H1 (cell line): ENCODE measurements at regions not wholly inside any gene's neighbourhood (a gene's known extent, or its start where the extent isn't known, plus 50 kb on each side); places are given as distances from the start of the nearest gene placed in this dataset.

Experiments
- BACH1 ChIP-seq: IDR thresholded peaks from 2 replicates; pipeline ENCODE4 v1.6.1; 2012; ENCODE audit warnings: low read length, improper control_type of control experiment
- CREB1 ChIP-seq: IDR thresholded peaks from 2 replicates; pipeline ENCODE4 v1.6.1; 2012; ENCODE audit warnings: inconsistent platforms
- MAFK ChIP-seq: IDR thresholded peaks from 2 replicates; pipeline ENCODE4 v1.6.1; 2012; ENCODE audit warnings: low read depth, mild to moderate bottlenecking, improper control_type of control experiment, low read length
- RAD21 ChIP-seq, 2 experiments: IDR thresholded peaks in 1 of 2; conservative IDR thresholded peaks in 1 of 2; 2 replicates each; pipeline ENCODE4 v1.6.1; 2011; ENCODE audit warnings: low read depth in 2 of 2, low read length in 2 of 2, improper control_type of control experiment in 1 of 2, inconsistent platforms in 1 of 2, mild to moderate bottlenecking in 1 of 2, moderate library complexity in 1 of 2

GRCh38 chr4:115353370-115353769 lies 239.9 kb upstream of the NDST4 start (continued):
- TF ChIP-seq RAD21 (IDR thresholded peaks at IDR 0.05 in 1 of 2, conservative IDR thresholded peaks at IDR 0.05 in 1 of 2; ENCODE audit: low read depth in 2 of 2, low read length in 2 of 2) (no peak), BACH1 (no peak), MAFK (no peak), CREB1 (no peak)
